CD4-positive, CD25-positive, alpha-beta regulatory T cell (primary cell): ENCODE measurements at regions not wholly inside any gene's neighbourhood (a gene's known extent, or its start where the extent isn't known, plus 50 kb on each side); places are given as distances from the start of the nearest gene placed in this dataset.

ENCODE experiments used
- ATAC-seq, 2 donors: fragments of 150-1000 bp; cut with Tn5 transposase; one replicate each; pipeline ENCODE4 v1.10.0; 2021; ENCODE audit warnings: low read depth in 2 of 2, moderate number of reproducible peaks in 2 of 2, moderate library complexity in 1 of 2
- DNase-seq, 3 donors: peaks; one replicate each; pipeline versions ENCODE4 v3.0.0 to v3.0.0-alpha.2; 2012 to 2022; ENCODE audit warnings: mixed read lengths in 1 of 3
- H3K27ac ChIP-seq: one replicate; pipeline ENCODE4 v1.7.0; 2013; ENCODE audit warnings: mild to moderate bottlenecking, low read length; ENCODE audit not compliant: insufficient read depth, poor library complexity, severe bottlenecking
- H3K27me3 ChIP-seq: one replicate; pipeline ENCODE4 v1.7.0; 2013; ENCODE audit warnings: low read length; ENCODE audit not compliant: control insufficient read depth, insufficient read depth
- H3K36me3 ChIP-seq: one replicate; pipeline ENCODE4 v1.7.0; 2013; ENCODE audit warnings: mild to moderate bottlenecking, low read length, moderate library complexity; ENCODE audit not compliant: control insufficient read depth, insufficient read depth
- H3K4me1 ChIP-seq: 2 replicates; pipeline ENCODE4 v1.7.0; 2013; ENCODE audit warnings: mild to moderate bottlenecking, low read length; ENCODE audit not compliant: insufficient read depth, control insufficient read depth, poor library complexity, severe bottlenecking
- H3K4me3 ChIP-seq: one replicate; pipeline ENCODE4 v1.7.0; 2013; ENCODE audit warnings: low read depth, mild to moderate bottlenecking, low read length, moderate library complexity
- H3K9me3 ChIP-seq, 2 experiments: 1 replicate in 1 of 2; 2 replicates in 1 of 2; pipeline ENCODE4 v1.7.0; 2013; ENCODE audit warnings: low read length in 2 of 2, mild to moderate bottlenecking in 1 of 2, moderate library complexity in 1 of 2; ENCODE audit not compliant: control insufficient read depth in 2 of 2
- H3K27ac Mint-ChIP-seq, 3 donors: one replicate each; pipeline ENCODE4 v1.8.0; 2020 to 2022; ENCODE audit warnings: mild to moderate bottlenecking in 3 of 3, mixed read lengths in 3 of 3, moderate library complexity in 2 of 3
- H3K27me3 Mint-ChIP-seq: one replicate; pipeline ENCODE4 v1.8.0; 2022; ENCODE audit warnings: mild to moderate bottlenecking, mixed read lengths
- H3K36me3 Mint-ChIP-seq: one replicate; pipeline ENCODE4 v1.8.0; 2020; ENCODE audit warnings: mixed read lengths
- H3K4me1 Mint-ChIP-seq, 4 donors: one replicate each; pipeline ENCODE4 v1.8.0; 2020 to 2022; ENCODE audit warnings: mixed read lengths in 4 of 4, mild to moderate bottlenecking in 1 of 4
- H3K4me3 Mint-ChIP-seq, 4 donors: one replicate each; pipeline ENCODE4 v1.8.0; 2020 to 2022; ENCODE audit warnings: mild to moderate bottlenecking in 4 of 4, mixed read lengths in 4 of 4, moderate library complexity in 3 of 4
- H3K9me3 Mint-ChIP-seq, 7 donors: one replicate each; pipeline ENCODE4 v1.8.0; 2020 to 2022; ENCODE audit warnings: mixed read lengths in 7 of 7, mild to moderate bottlenecking in 3 of 7, moderate library complexity in 2 of 7

DNA sequence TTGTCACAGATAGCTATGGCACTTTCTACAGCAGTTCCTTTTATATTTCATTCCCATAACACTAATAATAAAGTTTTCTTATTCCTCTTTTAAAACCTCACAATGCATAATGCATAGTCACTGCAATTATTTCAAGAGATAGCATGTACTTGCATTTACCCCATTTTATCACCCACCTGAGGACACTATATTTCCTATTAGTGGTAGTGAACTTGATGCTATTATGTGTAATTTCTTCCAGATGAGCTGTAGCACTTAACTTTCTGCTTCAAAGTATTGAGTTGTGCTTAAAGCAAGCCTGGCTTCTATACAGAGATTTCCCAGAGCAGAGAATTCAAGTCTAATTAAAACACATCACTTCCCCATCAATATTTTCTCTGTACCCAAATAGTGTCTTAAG lies 461.1 kb downstream of the HTR7 start:
- Mint-ChIP-seq H3K4me1 (no peaks in the 10 kb centered on the region), H3K4me3 (no peak overlapping the region), H3K27me3 (peaks cover 6% of the 10 kb centered on the region), H3K9me3 (peaks cover 0 to 4% (median 1%) of the 10 kb centered on the region in 7 donors), H3K27ac (no peak overlapping the region), H3K36me3 (no peaks in the 10 kb centered on the region)
- H3K4me1 ChIP-seq: no peaks in the 10 kb centered on the region
- no peaks in the 10 kb centered on the region for H3K27me3 ChIP-seq
- ATAC-seq: no peak
- H3K4me3 ChIP-seq: no peak overlapping the region
- H3K27ac ChIP-seq: no peak overlapping the region
- no peak for DNase-seq
- H3K36me3 ChIP-seq: no peaks in the 10 kb centered on the region
- no peaks in the 10 kb centered on the region for H3K9me3 ChIP-seq

- Mint-ChIP-seq H3K36me3 (no peaks in the 10 kb centered on the region), H3K27me3 (peaks cover 6% of the 10 kb centered on the region), H3K4me3 (no peak overlapping the region), H3K27ac (no peak overlapping the region), H3K9me3 (peaks cover 0 to 4% (median 1%) of the 10 kb centered on the region in 7 donors), H3K4me1 (no peaks in the 10 kb centered on the region)
- no peak overlapping the region for H3K4me3 ChIP-seq
- H3K27ac ChIP-seq: no peak overlapping the region
- H3K27me3 ChIP-seq: no peaks in the 10 kb centered on the region
- DNase-seq: no peak
- no peak for ATAC-seq
- H3K9me3 ChIP-seq: no peaks in the 10 kb centered on the region
- H3K36me3 ChIP-seq: no peaks in the 10 kb centered on the region
- no peaks in the 10 kb centered on the region for H3K4me1 ChIP-seq
Measured at GRCh38 chr10:90398566-90398965, 459.3 kb downstream of the HTR7 start.

DNA sequence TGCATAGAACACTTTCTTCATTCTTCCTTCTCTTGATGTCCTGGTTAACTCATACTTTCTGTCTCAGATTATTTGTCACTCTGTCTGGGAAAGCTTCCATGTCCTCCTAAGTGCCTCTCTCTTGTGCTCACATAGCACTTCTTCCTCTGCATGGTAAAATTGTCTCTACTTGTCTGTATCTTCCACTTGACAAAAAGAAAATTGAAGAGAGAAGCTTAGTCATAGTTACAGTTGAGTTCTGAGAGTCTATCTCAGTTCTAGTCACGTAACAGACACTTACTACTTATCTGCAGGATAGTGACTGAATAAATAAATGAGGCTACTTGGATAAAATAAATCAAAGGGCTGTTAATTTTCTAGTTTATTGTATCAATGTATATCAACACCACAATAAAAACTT lies 458.1 kb downstream of the HTR7 start:
- peaks cover 0 to 4% (median 2%) of the 10 kb centered on the region in 7 donors for H3K9me3 Mint-ChIP-seq
- H3K4me3 Mint-ChIP-seq: no peak overlapping the region
- no peaks in the 10 kb centered on the region for H3K4me1 Mint-ChIP-seq
- no peak for ATAC-seq
- Histone ChIP-seq H3K4me1 (no peaks in the 10 kb centered on the region), H3K27me3 (no peaks in the 10 kb centered on the region), H3K27ac (no peak overlapping the region), H3K36me3 (no peaks in the 10 kb centered on the region), H3K4me3 (no peak overlapping the region), H3K9me3 (no peaks in the 10 kb centered on the region)
- DNase-seq: no peak
- no peak overlapping the region for H3K27ac Mint-ChIP-seq
- no peaks in the 10 kb centered on the region for H3K36me3 Mint-ChIP-seq
- peaks cover 6% of the 10 kb centered on the region for H3K27me3 Mint-ChIP-seq

DNA sequence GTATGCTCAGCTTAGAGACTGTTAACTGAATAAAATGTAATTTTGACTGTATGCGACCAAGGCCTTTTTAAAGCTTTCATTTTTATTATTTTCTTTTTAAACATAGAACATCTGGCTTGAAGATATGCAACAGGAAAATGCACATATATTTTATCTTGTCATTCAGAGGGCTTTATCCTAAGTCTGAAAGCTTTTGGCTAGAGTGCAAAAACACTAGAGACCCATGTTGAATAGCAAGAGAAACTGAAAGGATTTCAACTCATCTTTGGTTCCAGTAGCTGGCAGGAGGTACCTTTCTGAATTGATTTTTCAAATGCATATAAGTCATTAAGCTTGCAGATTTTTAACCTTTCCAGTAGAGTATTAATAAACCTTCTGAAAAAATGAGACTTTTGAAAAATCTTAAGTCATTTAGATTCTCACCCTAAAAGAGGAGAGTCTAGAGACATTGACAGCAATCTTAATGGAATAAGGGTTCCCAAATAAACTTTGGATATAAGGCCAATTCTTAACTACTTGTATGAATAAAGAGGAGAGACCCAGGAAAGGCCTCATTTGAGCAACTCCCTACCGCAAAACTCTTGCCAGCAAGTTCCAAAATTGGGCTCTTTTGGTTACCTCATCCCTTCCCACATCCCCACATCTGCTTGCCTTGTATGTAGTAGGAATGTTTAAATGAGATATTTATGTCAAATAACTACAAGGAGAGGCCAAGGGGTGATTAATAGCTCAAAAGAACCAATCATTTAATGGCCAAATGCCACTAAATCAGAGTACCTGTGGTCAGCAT lies 454.4 kb downstream of the HTR7 start:
- H3K36me3 Mint-ChIP-seq: no peaks in the 10 kb centered on the region
- Histone ChIP-seq H3K9me3 (no peaks in the 10 kb centered on the region), H3K4me3 (no peak overlapping the region), H3K27me3 (no peaks in the 10 kb centered on the region), H3K36me3 (no peaks in the 10 kb centered on the region), H3K27ac (no peak overlapping the region), H3K4me1 (no peaks in the 10 kb centered on the region)
- H3K27me3 Mint-ChIP-seq: peaks cover 6% of the 10 kb centered on the region
- DNase-seq (no peak), ATAC-seq (no peak)
- H3K27ac Mint-ChIP-seq: no peak overlapping the region
- H3K9me3 Mint-ChIP-seq: peaks cover 0 to 4% (median 2%) of the 10 kb centered on the region in 7 donors
- H3K4me3 Mint-ChIP-seq: no peak overlapping the region
- no peaks in the 10 kb centered on the region for H3K4me1 Mint-ChIP-seq

DNA sequence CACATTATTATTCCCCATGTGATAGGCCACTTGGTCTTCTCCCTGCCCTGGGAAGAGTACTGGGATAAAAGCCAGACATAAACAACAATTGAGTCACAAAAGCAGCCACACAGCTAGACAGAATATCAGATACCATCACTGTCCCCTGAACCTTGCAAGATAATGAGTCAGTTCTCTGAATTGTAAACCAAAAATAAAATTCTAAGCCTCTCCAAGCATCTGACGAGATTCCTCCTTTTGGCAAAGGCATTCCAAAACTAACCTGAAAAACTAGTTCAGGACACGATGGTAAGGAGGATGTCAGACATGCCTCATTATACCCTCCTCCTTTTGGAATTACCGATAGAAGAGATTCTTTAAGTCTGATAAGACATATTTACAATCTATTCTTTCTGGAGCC lies 450.7 kb downstream of the HTR7 start:
- no peaks in the 10 kb centered on the region for H3K27me3 ChIP-seq
- H3K4me1 ChIP-seq: no peaks in the 10 kb centered on the region
- H3K27ac ChIP-seq: no peak overlapping the region
- no peaks in the 10 kb centered on the region for H3K9me3 ChIP-seq
- Mint-ChIP-seq H3K9me3 (peaks cover 0 to 13% (median 2%) of the 10 kb centered on the region in 7 donors), H3K4me3 (no peak overlapping the region), H3K4me1 (no peaks in the 10 kb centered on the region), H3K36me3 (no peaks in the 10 kb centered on the region), H3K27ac (no peak overlapping the region), H3K27me3 (no peaks in the 10 kb centered on the region)
- H3K4me3 ChIP-seq: no peak overlapping the region
- no peak for DNase-seq
- H3K36me3 ChIP-seq: no peaks in the 10 kb centered on the region
- no peak for ATAC-seq

DNA sequence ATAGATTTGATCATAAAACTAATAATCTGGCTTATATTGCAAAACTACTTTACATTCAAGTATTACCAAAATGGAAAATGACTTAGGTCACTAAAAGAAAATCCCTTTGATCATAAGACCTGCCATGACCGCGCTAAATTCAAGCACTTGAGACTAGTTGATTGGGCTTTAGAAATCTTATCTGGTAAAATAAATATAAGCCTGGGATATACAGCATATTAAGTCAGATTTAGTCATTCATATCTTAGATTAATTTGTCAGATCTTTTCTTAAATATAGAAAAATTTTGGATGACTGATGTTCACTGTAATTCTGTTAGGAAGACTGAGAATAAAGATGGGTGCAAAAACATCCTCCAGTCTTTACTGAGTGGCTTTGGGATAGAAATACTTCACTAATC lies 450.0 kb downstream of the HTR7 start:
- no peak for ATAC-seq
- H3K4me3 ChIP-seq: no peak overlapping the region
- H3K36me3 Mint-ChIP-seq: no peaks in the 10 kb centered on the region

GRCh38 chr10:90412582-90412981 lies 445.3 kb downstream of the HTR7 start:
- Mint-ChIP-seq H3K4me3 (no peak overlapping the region), H3K9me3 (peaks cover 0 to 13% (median 1%) of the 10 kb centered on the region in 7 donors), H3K27me3 (no peaks in the 10 kb centered on the region), H3K36me3 (no peaks in the 10 kb centered on the region), H3K27ac (no peak overlapping the region), H3K4me1 (no peaks in the 10 kb centered on the region)
- H3K9me3 ChIP-seq: no peaks in the 10 kb centered on the region
- no peaks in the 10 kb centered on the region for H3K4me1 ChIP-seq
- no peak for ATAC-seq
- no peak overlapping the region for H3K27ac ChIP-seq
- no peaks in the 10 kb centered on the region for H3K36me3 ChIP-seq
- no peaks in the 10 kb centered on the region for H3K27me3 ChIP-seq
- H3K4me3 ChIP-seq: no peak overlapping the region
- DNase-seq: no peak

More for the DNA sequence above, 450.0 kb downstream of the HTR7 start:
- no peak for DNase-seq
- Histone ChIP-seq H3K27me3 (no peaks in the 10 kb centered on the region), H3K27ac (no peak overlapping the region), H3K9me3 (no peaks in the 10 kb centered on the region), H3K36me3 (no peaks in the 10 kb centered on the region), H3K4me1 (no peaks in the 10 kb centered on the region)
- Mint-ChIP-seq H3K9me3 (peaks cover 0 to 15% (median 2%) of the 10 kb centered on the region in 7 donors), H3K27me3 (no peaks in the 10 kb centered on the region), H3K4me1 (no peaks in the 10 kb centered on the region), H3K27ac (no peak overlapping the region), H3K4me3 (no peak overlapping the region)

- no peak overlapping the region for H3K27ac Mint-ChIP-seq
- no peaks in the 10 kb centered on the region for H3K27me3 Mint-ChIP-seq
- H3K9me3 Mint-ChIP-seq: peaks cover 0 to 13% (median 1%) of the 10 kb centered on the region in 7 donors
- Histone ChIP-seq H3K27ac (no peak overlapping the region), H3K4me1 (no peaks in the 10 kb centered on the region), H3K36me3 (no peaks in the 10 kb centered on the region), H3K27me3 (no peaks in the 10 kb centered on the region), H3K4me3 (no peak overlapping the region), H3K9me3 (no peaks in the 10 kb centered on the region)
- no peaks in the 10 kb centered on the region for H3K36me3 Mint-ChIP-seq
- H3K4me1 Mint-ChIP-seq: no peaks in the 10 kb centered on the region
- DNase-seq (no peak), ATAC-seq (no peak)
- no peak overlapping the region for H3K4me3 Mint-ChIP-seq
Measured at GRCh38 chr10:90413196-90413595, 444.6 kb downstream of the HTR7 start.
